Smooth muscle cell (in vitro differentiated cells): ENCODE measurements at regions not wholly inside any gene's neighbourhood (a gene's known extent, or its start where the extent isn't known, plus 50 kb on each side); places are given as distances from the start of the nearest gene placed in this dataset.

Source experiments
- DNase-seq: peaks from one replicate; lab custom pipeline; 2025; ENCODE audit not compliant: unreplicated experiment; lab: John Stamatoyannopoulos, UW
- H2AFZ ChIP-seq: fragments of 200-600 bp; sonication (generic); 2 replicates; pipeline ENCODE4 v1.6.0; 2016; ENCODE audit warnings: antibody characterized with exemption, low read depth, mild to moderate bottlenecking
- H3F3A ChIP-seq: fragments of 200-600 bp; sonication (generic); 2 replicates; pipeline ENCODE4 v1.6.0; 2017; ENCODE audit warnings: antibody characterized with exemption, low read depth
- H3K27ac ChIP-seq: fragments of 200-600 bp; sonication (generic); 2 replicates; pipeline ENCODE4 v1.5.1; 2016; ENCODE audit warnings: low read depth, mild to moderate bottlenecking
- H3K27me3 ChIP-seq: fragments of 200-600 bp; sonication (generic); 2 replicates; pipeline ENCODE4 v1.6.1; 2016; ENCODE audit warnings: low read depth, mild to moderate bottlenecking
- H3K36me3 ChIP-seq: fragments of 200-600 bp; sonication (generic); 2 replicates; pipeline ENCODE4 v1.5.1; 2016; ENCODE audit warnings: low read depth
- H3K4me1 ChIP-seq: fragments of 200-600 bp; sonication (generic); 2 replicates; pipeline ENCODE4 v1.5.1; 2016; ENCODE audit warnings: low read depth
- H3K4me2 ChIP-seq: fragments of 200-600 bp; sonication (generic); 2 replicates; pipeline ENCODE4 v1.6.0; 2016; ENCODE audit warnings: mild to moderate bottlenecking
- H3K4me3 ChIP-seq: fragments of 200-600 bp; sonication (generic); 2 replicates; pipeline ENCODE4 v1.5.1; 2016; ENCODE audit warnings: mild to moderate bottlenecking
- H3K79me2 ChIP-seq: fragments of 200-600 bp; sonication (generic); 2 replicates; pipeline ENCODE4 v1.6.0; 2016; ENCODE audit warnings: low read depth, mild to moderate bottlenecking
- H3K9ac ChIP-seq: fragments of 200-600 bp; sonication (generic); 2 replicates; pipeline ENCODE4 v1.6.0; 2016; ENCODE audit warnings: low read depth
- H3K9me3 ChIP-seq: fragments of 200-600 bp; sonication (generic); replicated peaks from 2 replicates; pipeline ENCODE4 v1.5.1; 2016; ENCODE audit warnings: low read depth
- H4K20me1 ChIP-seq: fragments of 200-600 bp; sonication (generic); 2 replicates; pipeline ENCODE4 v1.6.0; 2016; ENCODE audit warnings: low read depth
- WGBS: methylation state at CpG from one replicate; pipeline ENCODE4 v1.1.7; 2016; ENCODE audit warnings: low lambda C conversion rate; 5-methylcytosine and 5-hydroxymethylcytosine counted together
- TF ChIP-seq, protein P1 (sequence below): fragments of 200-600 bp; sonication (generic); IDR thresholded peaks from 2 replicates; pipeline ENCODE4 v1.5.1; 2017; ENCODE audit warnings: borderline replicate concordance, mild to moderate bottlenecking, antibody characterized with exemption; ENCODE audit not compliant: insufficient read depth, poor library complexity, severe bottlenecking

DNA sequence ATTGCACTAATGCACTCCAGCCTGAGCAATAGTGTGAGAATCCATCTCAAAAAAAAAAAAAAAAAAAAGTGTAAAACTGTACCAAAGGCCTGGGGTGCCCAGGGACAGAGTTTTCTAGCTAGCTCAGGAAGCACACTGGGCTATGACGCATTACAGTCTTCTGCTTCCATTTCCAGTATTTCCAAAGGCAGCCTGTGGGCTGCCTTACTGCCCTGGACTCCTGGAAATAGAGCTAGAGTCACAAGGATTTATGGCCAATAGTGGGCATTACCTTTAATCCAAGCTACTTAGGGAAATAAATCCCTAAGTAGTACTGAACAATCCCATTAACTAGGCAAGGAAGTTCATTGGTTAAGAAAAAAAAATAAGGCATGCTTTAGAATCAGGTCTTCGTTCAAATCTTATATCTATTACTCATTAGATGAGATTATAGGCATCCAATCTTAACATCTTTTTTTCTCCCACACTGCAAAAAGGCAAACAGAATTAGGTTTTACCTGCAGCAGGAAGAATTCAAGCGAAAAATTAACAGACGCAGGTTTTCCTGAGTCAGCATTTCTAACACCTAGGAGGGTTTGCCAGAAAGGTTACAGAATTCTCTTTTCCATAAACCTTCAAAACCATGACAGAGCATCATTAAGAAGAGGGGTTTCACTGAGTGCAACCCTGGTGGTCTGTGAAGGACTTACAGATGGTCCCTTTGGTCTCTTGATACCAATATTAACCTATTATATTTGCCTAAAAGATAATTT lies 85.6 kb upstream of the CCDC112 start:
- Histone ChIP-seq H3K9me3 (no peaks in the 10 kb centered on the region), H3K36me3 (no peaks in the 10 kb centered on the region), H3K4me3 (no peak overlapping the region), H2AFZ (no peak overlapping the region), H3K27me3 (no peaks in the 10 kb centered on the region), H3K4me1 (no peaks in the 10 kb centered on the region), H3K27ac (peak overlapping the region; percentile 39), H3K9ac (no peak overlapping the region), H4K20me1 (no peaks in the 10 kb centered on the region), H3K79me2 (no peaks in the 10 kb centered on the region), H3F3A (no peaks in the 10 kb centered on the region), H3K4me2 (no peak overlapping the region)
- WGBS, result 73% methylated on average over 4 of the region's 4 CpGs
- TF ChIP-seq, protein P1, sequence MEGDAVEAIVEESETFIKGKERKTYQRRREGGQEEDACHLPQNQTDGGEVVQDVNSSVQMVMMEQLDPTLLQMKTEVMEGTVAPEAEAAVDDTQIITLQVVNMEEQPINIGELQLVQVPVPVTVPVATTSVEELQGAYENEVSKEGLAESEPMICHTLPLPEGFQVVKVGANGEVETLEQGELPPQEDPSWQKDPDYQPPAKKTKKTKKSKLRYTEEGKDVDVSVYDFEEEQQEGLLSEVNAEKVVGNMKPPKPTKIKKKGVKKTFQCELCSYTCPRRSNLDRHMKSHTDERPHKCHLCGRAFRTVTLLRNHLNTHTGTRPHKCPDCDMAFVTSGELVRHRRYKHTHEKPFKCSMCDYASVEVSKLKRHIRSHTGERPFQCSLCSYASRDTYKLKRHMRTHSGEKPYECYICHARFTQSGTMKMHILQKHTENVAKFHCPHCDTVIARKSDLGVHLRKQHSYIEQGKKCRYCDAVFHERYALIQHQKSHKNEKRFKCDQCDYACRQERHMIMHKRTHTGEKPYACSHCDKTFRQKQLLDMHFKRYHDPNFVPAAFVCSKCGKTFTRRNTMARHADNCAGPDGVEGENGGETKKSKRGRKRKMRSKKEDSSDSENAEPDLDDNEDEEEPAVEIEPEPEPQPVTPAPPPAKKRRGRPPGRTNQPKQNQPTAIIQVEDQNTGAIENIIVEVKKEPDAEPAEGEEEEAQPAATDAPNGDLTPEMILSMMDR, result no peak
- DNase-seq, result no peak

DNA sequence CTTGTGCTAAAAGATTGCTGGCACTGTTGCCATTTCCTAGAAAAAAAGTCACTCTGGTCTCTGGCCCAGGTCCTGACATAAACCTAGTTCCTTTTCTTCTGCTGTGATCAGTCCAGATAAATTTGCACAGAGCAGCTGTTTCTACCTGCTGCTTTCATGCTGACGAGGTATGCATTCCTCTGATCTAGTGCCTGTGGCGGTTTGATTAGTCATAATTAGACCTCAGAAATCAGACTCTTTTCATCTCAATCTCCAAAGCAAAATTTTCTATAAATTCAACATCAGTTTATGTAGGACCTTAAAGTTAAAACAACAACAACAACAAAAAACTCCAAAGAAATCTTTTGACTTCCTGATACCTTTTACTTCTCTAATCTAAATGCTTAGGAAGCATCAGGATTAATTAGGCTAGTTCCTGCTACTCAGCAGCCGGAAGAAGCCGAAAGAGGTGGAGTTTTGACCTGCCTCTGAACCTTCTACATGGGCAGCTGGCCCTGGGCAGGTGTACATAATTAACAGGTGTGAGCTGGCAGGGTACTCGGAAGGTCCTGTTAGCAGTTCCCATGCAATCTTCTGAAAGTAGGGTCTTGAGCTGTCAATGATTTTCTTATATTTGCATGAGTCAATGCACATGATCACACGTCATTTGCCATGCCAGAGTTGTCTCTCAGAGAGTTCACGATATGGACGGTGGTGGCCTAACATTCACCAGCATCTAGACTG lies 83.3 kb upstream of the CCDC112 start:
- no peak overlapping the region for H2AFZ ChIP-seq
- WGBS, result 91% methylated on average over 8 of the region's 8 CpGs
- no peaks in the 10 kb centered on the region for H3K27me3 ChIP-seq
- no peak overlapping the region for H3K9ac ChIP-seq
- no peak overlapping the region for H3K4me3 ChIP-seq
- no peak for DNase-seq
- H3K36me3 ChIP-seq, result no peaks in the 10 kb centered on the region
- no peaks in the 10 kb centered on the region for H3F3A ChIP-seq
- H3K9me3 ChIP-seq, result no peaks in the 10 kb centered on the region
- no peak overlapping the region for H3K27ac ChIP-seq
- H3K79me2 ChIP-seq, result no peaks in the 10 kb centered on the region
- no peak overlapping the region for H3K4me2 ChIP-seq
- H4K20me1 ChIP-seq, result no peaks in the 10 kb centered on the region
- TF ChIP-seq, protein P1, result no peak
- H3K4me1 ChIP-seq, result no peaks in the 10 kb centered on the region

DNA sequence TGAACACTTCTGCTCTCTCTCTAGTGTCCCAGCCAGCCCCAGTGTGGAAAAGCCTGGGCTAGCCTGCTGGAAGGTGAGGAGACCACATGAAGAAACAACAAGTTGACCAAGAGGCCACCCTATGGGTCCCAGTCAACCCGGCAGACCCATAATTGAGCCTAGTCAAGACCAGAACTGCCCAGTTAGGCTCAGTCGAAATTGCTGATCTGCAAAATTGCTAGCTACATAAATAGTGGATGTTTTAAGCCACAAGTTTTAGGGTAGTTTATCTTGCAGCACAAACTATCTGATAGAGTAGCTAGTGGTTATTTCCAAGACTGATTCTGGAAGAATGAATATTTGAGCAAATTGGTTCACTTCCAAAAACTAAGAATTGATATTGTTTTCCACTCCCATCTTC lies 82.3 kb upstream of the CCDC112 start:
- WGBS, result 89% methylated on average over 2 of the region's 2 CpGs
- H3K9ac ChIP-seq, result no peak overlapping the region
- H3K79me2 ChIP-seq, result no peaks in the 10 kb centered on the region
- H3K4me1 ChIP-seq, result no peaks in the 10 kb centered on the region
- H3F3A ChIP-seq, result no peaks in the 10 kb centered on the region
- no peaks in the 10 kb centered on the region for H3K36me3 ChIP-seq
- H2AFZ ChIP-seq, result no peak overlapping the region
- H3K9me3 ChIP-seq, result no peaks in the 10 kb centered on the region
- TF ChIP-seq, protein P1, result no peak
- H3K4me3 ChIP-seq, result no peak overlapping the region
- no peak overlapping the region for H3K4me2 ChIP-seq
- H3K27me3 ChIP-seq, result no peaks in the 10 kb centered on the region
- no peak overlapping the region for H3K27ac ChIP-seq
- no peak for DNase-seq
- H4K20me1 ChIP-seq, result no peaks in the 10 kb centered on the region
